Mucosa of rectum (tissue), 2 donors: ENCODE measurements at regions not wholly inside any gene's neighbourhood (a gene's known extent, or its start where the extent isn't known, plus 50 kb on each side); places are given as distances from the start of the nearest gene placed in this dataset.

Source experiments
- H3K27ac ChIP-seq, 2 donors: one replicate each; pipeline ENCODE4 v1.7.0; 2013; ENCODE audit warnings: inconsistent platforms in 2 of 2, low read depth in 2 of 2, low read length in 2 of 2
- H3K27me3 ChIP-seq, 2 donors: one replicate each; pipeline ENCODE4 v1.7.0; 2013; ENCODE audit warnings: low read length in 2 of 2; ENCODE audit not compliant: control insufficient read depth in 2 of 2, insufficient read depth in 2 of 2
- H3K36me3 ChIP-seq, 2 donors: one replicate each; pipeline ENCODE4 v1.7.0; 2013; ENCODE audit warnings: low read length in 2 of 2; ENCODE audit not compliant: control insufficient read depth in 2 of 2, insufficient read depth in 2 of 2
- H3K4me1 ChIP-seq, 2 donors: one replicate each; pipeline ENCODE4 v1.7.0; 2013; ENCODE audit warnings: low read length in 2 of 2, mild to moderate bottlenecking in 1 of 2; ENCODE audit not compliant: control insufficient read depth in 2 of 2, insufficient read depth in 2 of 2
- H3K4me3 ChIP-seq, 2 donors: one replicate each; pipeline ENCODE4 v1.7.0; 2013; ENCODE audit warnings: low read length in 2 of 2
- H3K9ac ChIP-seq, 2 donors: one replicate each; pipeline ENCODE4 v1.7.0; 2013; ENCODE audit warnings: low read length in 2 of 2, low read depth in 1 of 2, mild to moderate bottlenecking in 1 of 2
- H3K9me3 ChIP-seq, 2 donors: one replicate each; pipeline ENCODE4 v1.7.0; 2013; ENCODE audit warnings: low read length in 2 of 2; ENCODE audit not compliant: control insufficient read depth in 2 of 2
- donor health status: healthy.
- donor health status: Normal muscosa, but diverticular disease.

- Histone ChIP-seq H3K9ac (no peak overlapping the region), H3K4me1 (no peaks in the 10 kb centered on the region), H3K27me3 (peaks cover 0 to 3% of the 10 kb centered on the region in 2 donors), H3K4me3 (no peak overlapping the region), H3K36me3 (no peaks in the 10 kb centered on the region), H3K9me3 (peaks cover 0 to 2% of the 10 kb centered on the region in 2 donors), H3K27ac (no peak overlapping the region)
These were observed 140.5 kb downstream of the INHBB start for GRCh38 chr2:120486441-120486840.

GRCh38 chr2:120486946-120487345 is 141.0 kb downstream of the INHBB start:
- Histone ChIP-seq H3K9ac (no peak overlapping the region), H3K4me1 (no peaks in the 10 kb centered on the region), H3K27me3 (peaks cover 0 to 3% of the 10 kb centered on the region in 2 donors), H3K9me3 (peaks cover 0 to 2% of the 10 kb centered on the region in 2 donors), H3K36me3 (no peaks in the 10 kb centered on the region), H3K4me3 (no peak overlapping the region), H3K27ac (no peak overlapping the region)

- H3K9ac ChIP-seq, result no peak overlapping the region
- H3K4me1 ChIP-seq, result no peaks in the 10 kb centered on the region
- peaks cover 0 to 2% of the 10 kb centered on the region in 2 donors for H3K9me3 ChIP-seq
- H3K4me3 ChIP-seq, result no peak overlapping the region
- H3K27ac ChIP-seq, result no peak overlapping the region
- H3K27me3 ChIP-seq, result peaks cover 0 to 3% of the 10 kb centered on the region in 2 donors
- no peaks in the 10 kb centered on the region for H3K36me3 ChIP-seq
These were observed 142.6 kb downstream of the INHBB start for GRCh38 chr2:120488531-120488930.

- H3K27me3 ChIP-seq, result peaks cover 0 to 3% of the 10 kb centered on the region in 2 donors
- H3K36me3 ChIP-seq, result no peaks in the 10 kb centered on the region
- H3K9me3 ChIP-seq, result peaks cover 0 to 2% of the 10 kb centered on the region in 2 donors
- no peak overlapping the region for H3K4me3 ChIP-seq
- H3K27ac ChIP-seq, result no peak overlapping the region
- no peak overlapping the region for H3K9ac ChIP-seq
- H3K4me1 ChIP-seq, result no peaks in the 10 kb centered on the region
These were observed 143.1 kb downstream of the INHBB start for GRCh38 chr2:120489023-120489422.

GRCh38 chr2:120490091-120490798 is 144.3 kb downstream of the INHBB start:
- H3K4me3 ChIP-seq, result no peak overlapping the region
- no peaks in the 10 kb centered on the region for H3K36me3 ChIP-seq
- H3K27ac ChIP-seq, result no peak overlapping the region
- peaks cover 0 to 3% of the 10 kb centered on the region in 2 donors for H3K27me3 ChIP-seq
- no peaks in the 10 kb centered on the region for H3K4me1 ChIP-seq
- no peak overlapping the region for H3K9ac ChIP-seq
- peaks cover 0 to 2% of the 10 kb centered on the region in 2 donors for H3K9me3 ChIP-seq

GRCh38 chr2:120491111-120491625 is 145.2 kb downstream of the INHBB start:
- H3K27me3 ChIP-seq, result peaks cover 0 to 3% of the 10 kb centered on the region in 2 donors
- H3K9me3 ChIP-seq, result peaks cover 0 to 1% of the 10 kb centered on the region in 2 donors
- no peak overlapping the region for H3K4me3 ChIP-seq
- no peaks in the 10 kb centered on the region for H3K36me3 ChIP-seq
- no peak overlapping the region for H3K27ac ChIP-seq
- no peaks in the 10 kb centered on the region for H3K4me1 ChIP-seq
- H3K9ac ChIP-seq, result no peak overlapping the region

- Histone ChIP-seq H3K36me3 (no peaks in the 10 kb centered on the region), H3K9me3 (no peaks in the 10 kb centered on the region), H3K27me3 (peaks cover 0 to 3% of the 10 kb centered on the region in 2 donors), H3K27ac (no peak overlapping the region), H3K9ac (no peak overlapping the region), H3K4me3 (no peak overlapping the region), H3K4me1 (no peaks in the 10 kb centered on the region)
These were observed 147.3 kb downstream of the INHBB start for GRCh38 chr2:120493231-120493630.

GRCh38 chr2:120494446-120494845 is 148.5 kb downstream of the INHBB start:
- no peaks in the 10 kb centered on the region for H3K9me3 ChIP-seq
- H3K4me1 ChIP-seq, result no peaks in the 10 kb centered on the region
- no peaks in the 10 kb centered on the region for H3K36me3 ChIP-seq
- no peak overlapping the region for H3K27ac ChIP-seq
- H3K4me3 ChIP-seq, result no peak overlapping the region
- peaks cover 0 to 3% of the 10 kb centered on the region in 2 donors for H3K27me3 ChIP-seq
- no peak overlapping the region for H3K9ac ChIP-seq

GRCh38 chr2:120495586-120495985 is 149.7 kb downstream of the INHBB start:
- no peaks in the 10 kb centered on the region for H3K9me3 ChIP-seq
- no peak overlapping the region for H3K9ac ChIP-seq
- H3K27ac ChIP-seq, result no peak overlapping the region
- no peaks in the 10 kb centered on the region for H3K4me1 ChIP-seq
- no peak overlapping the region for H3K4me3 ChIP-seq
- peaks cover 3% of the 10 kb centered on the region in 2 donors for H3K27me3 ChIP-seq
- H3K36me3 ChIP-seq, result no peaks in the 10 kb centered on the region

- H3K36me3 ChIP-seq, result no peaks in the 10 kb centered on the region
- no peaks in the 10 kb centered on the region for H3K4me1 ChIP-seq
- H3K4me3 ChIP-seq, result no peak overlapping the region
- no peaks in the 10 kb centered on the region for H3K9me3 ChIP-seq
- H3K9ac ChIP-seq, result no peak overlapping the region
- no peak overlapping the region for H3K27ac ChIP-seq
- H3K27me3 ChIP-seq, result peaks cover 2 to 3% of the 10 kb centered on the region in 2 donors
These were observed 150.3 kb downstream of the INHBB start for GRCh38 chr2:120496235-120496634.
